Gastrocnemius medialis (tissue), 4 donors: ENCODE measurements at regions not wholly inside any gene's neighbourhood (a gene's known extent, or its start where the extent isn't known, plus 50 kb on each side); places are given as distances from the start of the nearest gene placed in this dataset.

ENCODE experiments used
- ATAC-seq, 2 donors: fragments of 150-250 bp; one replicate each; pipeline ENCODE4 v1.9.1; 2016
- DNase-seq, 2 donors: peaks; one replicate each; pipeline ENCODE4 v3.0.0-alpha.2; 2019
- H3K27ac ChIP-seq, 4 donors: fragments of 200-600 bp; sonication (generic); 1 replicate in 1 of 4; 2 replicates in 3 of 4; pipeline ENCODE4 v1.5.1; 2016 to 2018; ENCODE audit warnings: mild to moderate bottlenecking in 2 of 4, moderate library complexity in 1 of 4
- H3K27me3 ChIP-seq, 3 donors: fragments of 200-600 bp; sonication (generic) in 2 of 3; 1 replicate in 1 of 3; 2 replicates in 2 of 3; pipeline versions ENCODE4 v1.5.1 to v1.6.0; 2016 to 2019; ENCODE audit warnings: mild to moderate bottlenecking in 1 of 3, moderate library complexity in 1 of 3
- H3K36me3 ChIP-seq, 2 donors: fragments of 200-600 bp; sonication (generic) in 1 of 2; one replicate each; pipeline ENCODE4 v1.5.1; 2017 to 2018
- H3K4me1 ChIP-seq, 2 donors: fragments of 200-600 bp; sonication (generic) in 1 of 2; one replicate each; pipeline ENCODE4 v1.5.1; 2016 to 2017; ENCODE audit warnings: mild to moderate bottlenecking in 2 of 2
- H3K4me3 ChIP-seq, 4 donors: fragments of 200-600 bp; sonication (generic) in 3 of 4; 1 replicate in 1 of 4; 2 replicates in 3 of 4; pipeline ENCODE4 v1.5.1; 2016 to 2019; ENCODE audit warnings: mild to moderate bottlenecking in 2 of 4
- H3K9me3 ChIP-seq, 3 donors: fragments of 200-600 bp; sonication (generic) in 2 of 3; 1 replicate in 1 of 3; 2 replicates in 2 of 3; pipeline ENCODE4 v1.5.1; 2016 to 2019
- POLR2A ChIP-seq, 2 donors: fragments of 450-650 bp; IDR thresholded peaks; one replicate each; pipeline ENCODE4 v1.6.1; 2017; ENCODE audit warnings: antibody characterized with exemption in 2 of 2, mild to moderate bottlenecking in 2 of 2, moderate library complexity in 2 of 2
- in situ Hi-C, 4 donors: fragments of 200-750 bp; cut with MboI; loops; one replicate each; pipeline versions ENCODE4 v1.15.0 to v1.8.0; 2017; ENCODE audit warnings: low sequenced_read_pairs in 4 of 4
- intact Hi-C: fragments of 100-400 bp; cut with DNase I; formaldehyde crosslinking; loops from one replicate; pipeline ENCODE4 v1.15.1; 2023; ENCODE audit warnings: low total_unique reads
- TF ChIP-seq, protein P1 (sequence below), 5 experiments: fragments of 450-650 bp in 3 of 5; fragments of 200-600 bp in 2 of 5; sonication (generic) in 2 of 5; IDR thresholded peaks in 4 of 5; conservative IDR thresholded peaks in 1 of 5; 1 replicate in 4 of 5; 2 replicates in 1 of 5; pipeline ENCODE4 v1.5.1; 2016 to 2019; ENCODE audit warnings: antibody characterized with exemption in 5 of 5, mild to moderate bottlenecking in 3 of 5, moderate library complexity in 3 of 5

GRCh38 chr21:24737296-24737850 lies 869.9 kb downstream of the MRPL39 start:
- in situ Hi-C loops, result no loop called here
- intact Hi-C loops, result no loop called here
- no peak for TF ChIP-seq POLR2A (IDR thresholded peaks at IDR 0.05)
- TF ChIP-seq, protein P1, sequence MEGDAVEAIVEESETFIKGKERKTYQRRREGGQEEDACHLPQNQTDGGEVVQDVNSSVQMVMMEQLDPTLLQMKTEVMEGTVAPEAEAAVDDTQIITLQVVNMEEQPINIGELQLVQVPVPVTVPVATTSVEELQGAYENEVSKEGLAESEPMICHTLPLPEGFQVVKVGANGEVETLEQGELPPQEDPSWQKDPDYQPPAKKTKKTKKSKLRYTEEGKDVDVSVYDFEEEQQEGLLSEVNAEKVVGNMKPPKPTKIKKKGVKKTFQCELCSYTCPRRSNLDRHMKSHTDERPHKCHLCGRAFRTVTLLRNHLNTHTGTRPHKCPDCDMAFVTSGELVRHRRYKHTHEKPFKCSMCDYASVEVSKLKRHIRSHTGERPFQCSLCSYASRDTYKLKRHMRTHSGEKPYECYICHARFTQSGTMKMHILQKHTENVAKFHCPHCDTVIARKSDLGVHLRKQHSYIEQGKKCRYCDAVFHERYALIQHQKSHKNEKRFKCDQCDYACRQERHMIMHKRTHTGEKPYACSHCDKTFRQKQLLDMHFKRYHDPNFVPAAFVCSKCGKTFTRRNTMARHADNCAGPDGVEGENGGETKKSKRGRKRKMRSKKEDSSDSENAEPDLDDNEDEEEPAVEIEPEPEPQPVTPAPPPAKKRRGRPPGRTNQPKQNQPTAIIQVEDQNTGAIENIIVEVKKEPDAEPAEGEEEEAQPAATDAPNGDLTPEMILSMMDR (IDR thresholded peaks at IDR 0.05 in 4 of 5, conservative IDR thresholded peaks at IDR 0.05 in 1 of 5), result no peak
- no peak for DNase-seq
- Histone ChIP-seq H3K4me3 (no peak overlapping the region), H3K9me3 (no peaks in the 10 kb centered on the region), H3K27me3 (no peaks in the 10 kb centered on the region), H3K27ac (no peak overlapping the region), H3K36me3 (no peaks in the 10 kb centered on the region), H3K4me1 (no peaks in the 10 kb centered on the region)
- no peak for ATAC-seq

GRCh38 chr21:24730661-24731060 lies 876.6 kb downstream of the MRPL39 start:
- H3K27ac ChIP-seq, result no peak overlapping the region
- intact Hi-C loops (no loop called here), in situ Hi-C loops (no loop called here)
- H3K27me3 ChIP-seq, result no peaks in the 10 kb centered on the region
- TF ChIP-seq, protein P1 (IDR thresholded peaks at IDR 0.05 in 4 of 5, conservative IDR thresholded peaks at IDR 0.05 in 1 of 5), result no peak
- TF ChIP-seq POLR2A (IDR thresholded peaks at IDR 0.05), result no peak
- ATAC-seq (no peak), DNase-seq (no peak)
- no peaks in the 10 kb centered on the region for H3K4me1 ChIP-seq
- H3K4me3 ChIP-seq, result no peak overlapping the region
- H3K36me3 ChIP-seq, result no peaks in the 10 kb centered on the region
- no peaks in the 10 kb centered on the region for H3K9me3 ChIP-seq

- Histone ChIP-seq H3K27me3 (no peaks in the 10 kb centered on the region), H3K36me3 (no peaks in the 10 kb centered on the region), H3K4me1 (no peaks in the 10 kb centered on the region), H3K27ac (no peak overlapping the region), H3K9me3 (no peaks in the 10 kb centered on the region), H3K4me3 (no peak overlapping the region)
- TF ChIP-seq, protein P1 (IDR thresholded peaks at IDR 0.05 in 4 of 5, conservative IDR thresholded peaks at IDR 0.05 in 1 of 5), result no peak
- TF ChIP-seq POLR2A (IDR thresholded peaks at IDR 0.05), result no peak
- intact Hi-C loops (no loop called here), in situ Hi-C loops (no loop called here)
- ATAC-seq, result no peak
- DNase-seq, result no peak
Observed at GRCh38 chr21:24729568-24729967, 877.7 kb downstream of the MRPL39 start.

DNA sequence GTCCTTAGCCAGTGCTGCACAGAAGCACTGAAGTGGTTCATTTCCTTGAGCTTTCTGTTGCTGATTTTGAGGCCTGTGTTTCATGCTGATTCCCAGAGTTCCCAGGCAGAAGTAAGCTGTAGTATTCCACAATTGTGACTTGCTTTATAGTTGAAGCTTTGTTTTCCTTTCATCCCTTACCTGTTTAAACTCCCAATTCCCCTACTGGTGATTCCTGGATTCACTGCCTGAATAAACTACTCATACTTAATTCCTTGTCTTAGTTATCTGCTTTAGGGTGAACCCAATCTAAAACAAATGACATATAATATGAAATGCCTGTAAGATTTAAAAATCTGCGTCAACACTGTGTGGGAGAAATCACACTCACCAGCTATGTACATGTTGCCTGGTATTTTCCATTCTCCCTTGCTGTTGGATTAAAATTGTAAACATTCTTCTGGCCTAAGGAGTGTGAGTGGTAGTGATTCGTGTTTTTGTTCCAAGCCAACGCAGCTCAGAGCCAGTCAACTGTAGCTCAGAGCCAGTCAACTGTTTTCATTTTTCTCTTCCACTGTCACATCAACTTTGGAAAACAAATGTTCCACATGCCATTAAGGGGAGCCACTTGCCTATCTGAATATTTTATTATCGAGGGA lies 879.4 kb downstream of the MRPL39 start:
- DNase-seq (no peak), ATAC-seq (no peak)
- no peaks in the 10 kb centered on the region for H3K4me1 ChIP-seq
- no peaks in the 10 kb centered on the region for H3K9me3 ChIP-seq
- H3K4me3 ChIP-seq, result no peak overlapping the region
- no peaks in the 10 kb centered on the region for H3K27me3 ChIP-seq
- H3K27ac ChIP-seq, result no peak overlapping the region
- H3K36me3 ChIP-seq, result no peaks in the 10 kb centered on the region
- intact Hi-C loops (no loop called here), in situ Hi-C loops (no loop called here)
- no peak for TF ChIP-seq POLR2A (IDR thresholded peaks at IDR 0.05)
- TF ChIP-seq, protein P1 (IDR thresholded peaks at IDR 0.05 in 4 of 5, conservative IDR thresholded peaks at IDR 0.05 in 1 of 5), result no peak
